Lower leg skin (tissue), 3 donors: ENCODE measurements at regions not wholly inside any gene's neighbourhood (a gene's known extent, or its start where the extent isn't known, plus 50 kb on each side); places are given as distances from the start of the nearest gene placed in this dataset.

Experiments used
- CTCF ChIP-seq, 3 donors: fragments of 450-650 bp; IDR thresholded peaks; one replicate each; pipeline ENCODE4 v1.5.1; 2016; ENCODE audit warnings: antibody characterized with exemption in 3 of 3, mild to moderate bottlenecking in 3 of 3, moderate library complexity in 2 of 3
- POLR2A ChIP-seq, 2 donors: fragments of 450-650 bp; IDR thresholded peaks; one replicate each; pipeline ENCODE4 v1.6.1; 2016 to 2017; ENCODE audit warnings: antibody characterized with exemption in 2 of 2, mild to moderate bottlenecking in 1 of 2, moderate library complexity in 1 of 2

GRCh38 chr17:33935822-33936221, 319.3 kb upstream of the CCL2 start:
- TF ChIP-seq POLR2A (IDR thresholded peaks at IDR 0.05), result no peak
- TF ChIP-seq CTCF (IDR thresholded peaks at IDR 0.05), result no peak
